AG09319 (cell line): ENCODE measurements at regions not wholly inside any gene's neighbourhood (a gene's known extent, or its start where the extent isn't known, plus 50 kb on each side); places are given as distances from the start of the nearest gene placed in this dataset.
"Not testable (repeated sequence)": the region's sequence is repeated elsewhere in the genome, so short reads cannot be mapped to it uniquely, and the experiment has no call there.

Source experiments
- DNase-seq: peaks from one replicate; pipeline ENCODE4 v3.0.0-alpha.2; 2010; ENCODE audit warnings: low read depth; ENCODE audit errors: extremely low read depth
- CTCF ChIP-seq: IDR thresholded peaks from 2 replicates; pipeline ENCODE4 v1.5.1; 2011; ENCODE audit warnings: low read depth, mild to moderate bottlenecking, inconsistent platforms, low read length, moderate library complexity

GRCh38 chr20:56911946-56912345 lies 282.8 kb downstream of the TFAP2C start:
- TF ChIP-seq CTCF = no peak
- DNase-seq = no peak

GRCh38 chr20:56914532-56914931 lies 285.4 kb downstream of the TFAP2C start:
- no peak for TF ChIP-seq CTCF
- DNase-seq = no peak

GRCh38 chr20:56916345-56916622 lies 287.2 kb downstream of the TFAP2C start:
- no peak for TF ChIP-seq CTCF
- DNase-seq = no peak

GRCh38 chr20:56920041-56920440 lies 290.9 kb downstream of the TFAP2C start:
- DNase-seq = not testable (repeated sequence)

- DNase-seq = no peak
Measured at GRCh38 chr20:56922497-56922896, 293.4 kb downstream of the TFAP2C start.

GRCh38 chr20:56924292-56925081 lies 295.4 kb downstream of the TFAP2C start:
- TF ChIP-seq CTCF = no peak
- no peak for DNase-seq

More at GRCh38 chr20:56922497-56922896, 293.4 kb downstream of the TFAP2C start:
- no peak for TF ChIP-seq CTCF

- no peak for DNase-seq
- no peak for TF ChIP-seq CTCF
Measured at GRCh38 chr20:56925082-56925830, 296.1 kb downstream of the TFAP2C start.

GRCh38 chr20:56925831-56926170 lies 296.7 kb downstream of the TFAP2C start:
- no peak for TF ChIP-seq CTCF
- no peak for DNase-seq
